ENCODE measurements at regions not wholly inside any gene's neighbourhood (a gene's known extent, or its start where the extent isn't known, plus 50 kb on each side); places are given as distances from the start of the nearest gene placed in this dataset.
"Not testable (repeated sequence)": the region's sequence is repeated elsewhere in the genome, so short reads cannot be mapped to it uniquely, and the experiment has no call there.

GRCh38 chr15:38814891-38815290 lies 250.3 kb upstream of the RASGRP1 start:
- DNase-seq (ENCODE audit: low read depth) = no peak

GRCh38 chr15:38817427-38818156 lies 253.0 kb upstream of the RASGRP1 start:
- peak; percentile 70 for DNase-seq (ENCODE audit: low read depth)

- no peak for DNase-seq (ENCODE audit: low read depth)
These were observed 253.7 kb upstream of the RASGRP1 start for GRCh38 chr15:38818157-38818790.

- DNase-seq (ENCODE audit: low read depth) = no peak
These were observed 254.9 kb upstream of the RASGRP1 start for GRCh38 chr15:38819387-38819950.

- DNase-seq (ENCODE audit: low read depth) = no peak
These were observed 258.6 kb upstream of the RASGRP1 start for GRCh38 chr15:38823263-38823662.

- no peak for DNase-seq (ENCODE audit: low read depth)
These were observed 260.1 kb upstream of the RASGRP1 start for GRCh38 chr15:38824719-38825118.

- no peak for DNase-seq (ENCODE audit: low read depth)
These were observed 262.3 kb upstream of the RASGRP1 start for GRCh38 chr15:38826880-38827279.

- DNase-seq (ENCODE audit: low read depth) = no peak
These were observed 263.5 kb upstream of the RASGRP1 start for GRCh38 chr15:38828031-38828532.

- DNase-seq (ENCODE audit: low read depth) = no peak
These were observed 264.5 kb upstream of the RASGRP1 start for GRCh38 chr15:38829086-38829485.

GRCh38 chr15:38842226-38842625 lies 277.6 kb upstream of the RASGRP1 start:
- DNase-seq (ENCODE audit: low read depth) = no peak

GRCh38 chr15:38843051-38843501 lies 278.5 kb upstream of the RASGRP1 start:
- no peak for DNase-seq (ENCODE audit: low read depth)

- no peak for DNase-seq (ENCODE audit: low read depth)
These were observed 279.3 kb upstream of the RASGRP1 start for GRCh38 chr15:38843736-38844590.

- no peak for DNase-seq (ENCODE audit: low read depth)
These were observed 280.1 kb upstream of the RASGRP1 start for GRCh38 chr15:38844736-38845135.

- no peak for DNase-seq (ENCODE audit: low read depth)
These were observed 281.7 kb upstream of the RASGRP1 start for GRCh38 chr15:38846346-38846745.

- DNase-seq (ENCODE audit: low read depth) = no peak
These were observed 283.1 kb upstream of the RASGRP1 start for GRCh38 chr15:38847666-38848065.

GRCh38 chr15:38849046-38849445 lies 284.4 kb upstream of the RASGRP1 start:
- DNase-seq (ENCODE audit: low read depth) = no peak

- DNase-seq (ENCODE audit: low read depth) = not testable (repeated sequence)
These were observed 287.6 kb upstream of the RASGRP1 start for GRCh38 chr15:38852188-38852587.

GRCh38 chr15:38853608-38854007 lies 289.0 kb upstream of the RASGRP1 start:
- DNase-seq (ENCODE audit: low read depth) = no peak

GRCh38 chr15:38854506-38854905 lies 289.9 kb upstream of the RASGRP1 start:
- no peak for DNase-seq (ENCODE audit: low read depth)

GRCh38 chr15:38857814-38858213 lies 293.2 kb upstream of the RASGRP1 start:
- no peak for DNase-seq (ENCODE audit: low read depth)

GRCh38 chr15:38859574-38859973 lies 295.0 kb upstream of the RASGRP1 start:
- no peak for DNase-seq (ENCODE audit: low read depth)

GRCh38 chr15:38860253-38860652 lies 295.6 kb upstream of the RASGRP1 start:
- no peak for DNase-seq (ENCODE audit: low read depth)
